SK-N-SH (cell line): ENCODE measurements at regions not wholly inside any gene's neighbourhood (a gene's known extent, or its start where the extent isn't known, plus 50 kb on each side); places are given as distances from the start of the nearest gene placed in this dataset.

Experiments
- CTCF ChIA-PET: fragments of 300-600, 350-600 bp; formaldehyde crosslinking; extraction: SDS; loops from one replicate; lab custom pipeline; 2021; lab: Yijun Ruan, JAX
- POLR2A ChIA-PET: fragments of 350-600 bp; sonication (Branson Sonifier 250); formaldehyde crosslinking; extraction: SDS; loops from one replicate; lab custom pipeline; 2020; ENCODE audit warnings: antibody characterized with exemption, inconsistent platforms; lab: Yijun Ruan, JAX
- DNase-seq: peaks from one replicate; pipeline ENCODE4 v3.0.0; 2012
- H2AFZ ChIP-seq: fragments of 200-600 bp; sonication (generic); 2 replicates; pipeline ENCODE4 v1.8.1; 2016; ENCODE audit warnings: antibody characterized with exemption, mild to moderate bottlenecking, low read depth
- H3F3A ChIP-seq: fragments of 200-600 bp; sonication (generic); replicated peaks from 2 replicates; pipeline ENCODE3; 2016; ENCODE audit warnings: antibody characterized with exemption, mild to moderate bottlenecking; ENCODE audit not compliant: insufficient read depth
- H3K27ac ChIP-seq, 2 experiments: fragments of 200-500 bp in 1 of 2; fragments of 200-600 bp in 1 of 2; sonication (Bioruptor generic) in 1 of 2; sonication (generic), shearing (Covaris generic) in 1 of 2; 2 replicates each; pipeline versions ENCODE4 v1.5.1 to v1.6.1; 2014 to 2016; ENCODE audit warnings: low read depth in 2 of 2, inconsistent platforms in 1 of 2, low read length in 1 of 2, mild to moderate bottlenecking in 1 of 2, mixed read lengths in 1 of 2
- H3K27me3 ChIP-seq: fragments of 200-600 bp; sonication (generic), shearing (Covaris generic); 2 replicates; pipeline ENCODE4 v1.6.1; 2016; ENCODE audit warnings: mixed run types; ENCODE audit not compliant: insufficient read depth
- H3K36me3 ChIP-seq, 2 experiments: fragments of 200-500 bp in 1 of 2; fragments of 200-600 bp in 1 of 2; sonication (Bioruptor generic) in 1 of 2; sonication (generic) in 1 of 2; replicated peaks in 1 of 2; 2 replicates each; pipeline versions ENCODE3 to v1.5.1; 2014 to 2016; ENCODE audit warnings: low read length in 1 of 2, mild to moderate bottlenecking in 1 of 2; ENCODE audit not compliant: insufficient read depth in 2 of 2, control insufficient read depth in 1 of 2
- H3K4me1 ChIP-seq, 2 experiments: fragments of 200-500 bp in 1 of 2; fragments of 200-600 bp in 1 of 2; sonication (Bioruptor generic) in 1 of 2; sonication (generic), shearing (Covaris generic) in 1 of 2; 2 replicates each; pipeline versions ENCODE4 v1.5.1 to v1.6.1; 2014 to 2016; ENCODE audit warnings: low read depth in 1 of 2, low read length in 1 of 2, mixed run types in 1 of 2; ENCODE audit not compliant: insufficient read depth in 2 of 2, control insufficient read depth in 1 of 2
- H3K4me2 ChIP-seq: fragments of 200-600 bp; sonication (generic), shearing (Covaris generic); 2 replicates; pipeline ENCODE4 v1.6.1; 2017; ENCODE audit warnings: mixed run types
- H3K4me3 ChIP-seq, 2 experiments: fragments of 200-500 bp in 1 of 2; fragments of 200-600 bp in 1 of 2; sonication (Bioruptor generic) in 1 of 2; sonication (generic), shearing (Covaris generic) in 1 of 2; 2 replicates each; pipeline versions ENCODE4 v1.5.1 to v1.8.1; 2014 to 2016; ENCODE audit warnings: low read depth in 2 of 2, inconsistent platforms in 1 of 2, low read length in 1 of 2, mild to moderate bottlenecking in 1 of 2, mixed read lengths in 1 of 2, moderate library complexity in 1 of 2
- H3K79me2 ChIP-seq: fragments of 200-600 bp; sonication (generic); 2 replicates; pipeline ENCODE4 v1.8.1; 2017; ENCODE audit warnings: mild to moderate bottlenecking; ENCODE audit not compliant: insufficient read depth
- H3K9ac ChIP-seq: fragments of 200-600 bp; sonication (generic); 2 replicates; pipeline ENCODE4 v1.6.1; 2017; ENCODE audit warnings: mixed run types
- H3K9me2 ChIP-seq: fragments of 200-600 bp; sonication (generic); 2 replicates; pipeline ENCODE4 v1.6.1; 2017; ENCODE audit warnings: mixed run types
- H3K9me3 ChIP-seq: fragments of 200-600 bp; sonication (generic); 2 replicates; pipeline ENCODE4 v1.6.1; 2017; ENCODE audit warnings: mixed run types, mild to moderate bottlenecking, moderate library complexity
- H4K20me1 ChIP-seq: fragments of 200-600 bp; sonication (generic); 2 replicates; pipeline ENCODE4 v1.6.1; 2017; ENCODE audit warnings: mild to moderate bottlenecking, mixed run types; ENCODE audit not compliant: insufficient read depth
- EZH2phosphoT487 ChIP-seq: fragments of 200-600 bp; sonication (generic); IDR thresholded peaks from 2 replicates; pipeline ENCODE4 v1.6.1; 2017; ENCODE audit warnings: low read depth, mixed run types, mild to moderate bottlenecking, antibody characterized with exemption, moderate library complexity, borderline replicate concordance
- FOXJ3 ChIP-seq: sonication (generic); formaldehyde crosslinking; IDR thresholded peaks from 2 replicates; pipeline ENCODE4 v1.5.1; 2020; ENCODE audit warnings: mild to moderate bottlenecking, missing genetic modification reagents
- FOXM1 ChIP-seq: IDR thresholded peaks from 2 replicates; pipeline ENCODE4 v1.4.0; 2012; ENCODE audit warnings: low read depth, mild to moderate bottlenecking
- GABPA ChIP-seq: IDR thresholded peaks from 2 replicates; pipeline ENCODE4 v1.4.0; 2012; ENCODE audit warnings: low read depth, mild to moderate bottlenecking
- GATA2 ChIP-seq: sonication (generic); formaldehyde crosslinking; IDR thresholded peaks from 2 replicates; pipeline ENCODE4 v1.5.0; 2020; ENCODE audit warnings: mild to moderate bottlenecking, missing genetic modification reagents
- JUND ChIP-seq: IDR thresholded peaks from 2 replicates; pipeline ENCODE4 v1.4.0; 2012
- MEF2A ChIP-seq: IDR thresholded peaks from 2 replicates; pipeline ENCODE4 v1.4.0; 2012; ENCODE audit warnings: low read depth, borderline replicate concordance
- NFIC ChIP-seq: IDR thresholded peaks from 2 replicates; pipeline ENCODE4 v1.4.0; 2012; ENCODE audit warnings: borderline replicate concordance
- POLR2AphosphoS5 ChIP-seq: IDR thresholded peaks from 2 replicates; pipeline ENCODE4 v1.6.1; 2012; ENCODE audit warnings: low read depth, low read length
- RFX5 ChIP-seq: IDR thresholded peaks from 2 replicates; pipeline ENCODE4 v1.6.1; 2012; ENCODE audit warnings: mild to moderate bottlenecking, improper control_type of control experiment, low read length
- TAF1 ChIP-seq: IDR thresholded peaks from 2 replicates; pipeline ENCODE4 v1.6.1; 2012; ENCODE audit warnings: low read depth, mild to moderate bottlenecking, low read length, moderate library complexity, borderline replicate concordance
- TCF12 ChIP-seq: IDR thresholded peaks from 2 replicates; pipeline ENCODE4 v1.4.0; 2012
- YY1 ChIP-seq: IDR thresholded peaks from 2 replicates; pipeline ENCODE4 v1.4.0; 2012; ENCODE audit warnings: low read depth, mild to moderate bottlenecking
- ZBTB33 ChIP-seq: IDR thresholded peaks from 2 replicates; pipeline ENCODE4 v1.4.0; 2012; ENCODE audit warnings: low read depth, borderline replicate concordance
- WGBS: methylation state at CpG from one replicate; pipeline ENCODE4 v1.1.6; 2017; ENCODE audit warnings: low lambda C conversion rate; 5-methylcytosine and 5-hydroxymethylcytosine counted together
- TF ChIP-seq, protein P1 (sequence below): fragments of 150-350 bp; IDR thresholded peaks from 2 replicates; pipeline ENCODE4 v1.6.1; 2016; ENCODE audit warnings: mild to moderate bottlenecking, low read depth, low read length
- TF ChIP-seq, protein P2 (sequence below): IDR thresholded peaks from 2 replicates; pipeline ENCODE4 v1.4.0; 2012; ENCODE audit warnings: low read depth, borderline replicate concordance
- TF ChIP-seq, protein P3 (sequence below): IDR thresholded peaks from 2 replicates; pipeline ENCODE4; 2012

DNA sequence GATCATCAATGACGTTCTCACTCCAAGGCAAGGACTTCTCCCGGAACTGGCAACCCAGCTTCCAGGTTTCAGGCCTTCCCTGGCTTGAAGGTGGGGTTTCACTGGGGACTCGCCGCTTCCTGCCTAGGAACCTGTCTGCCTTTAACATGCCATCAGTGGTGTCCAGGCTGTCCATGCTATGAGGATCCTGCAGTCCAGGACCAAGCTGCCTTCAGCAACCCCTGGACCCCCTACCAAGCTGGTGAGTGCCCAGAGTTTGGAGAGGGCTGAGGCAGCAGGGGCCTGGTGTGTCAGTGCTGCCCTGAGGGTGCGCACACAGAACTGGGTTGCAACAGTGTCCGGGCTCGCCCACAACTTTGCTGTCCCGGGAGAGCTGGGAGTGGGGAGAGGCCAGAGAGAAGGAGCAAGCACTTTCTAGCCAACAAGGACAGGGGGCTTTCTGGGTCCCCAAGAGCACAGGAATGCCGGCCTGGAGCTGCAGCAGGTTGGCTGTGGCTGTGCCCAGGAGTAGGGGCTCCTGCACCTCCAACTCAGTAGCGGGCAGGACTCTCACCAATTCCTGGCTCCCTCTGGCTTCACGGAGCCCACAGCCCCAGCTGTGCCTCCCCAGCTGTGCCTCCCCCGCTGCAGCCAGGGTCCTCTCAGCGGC, 1563.2 kb upstream of the MIR17HG start:
- Histone ChIP-seq H3K79me2 (no peaks in the 10 kb centered on the region), H3K36me3 (no peaks in the 10 kb centered on the region), H3K4me1 (no peaks in the 10 kb centered on the region), H3K27me3 (no peaks in the 10 kb centered on the region), H4K20me1 (no peaks in the 10 kb centered on the region), H3F3A (no peaks in the 10 kb centered on the region), H3K9me3 (no peaks in the 10 kb centered on the region), H3K9ac (no peak overlapping the region), H3K27ac (no peak overlapping the region), H3K9me2 (no peaks in the 10 kb centered on the region), H3K4me3 (no peak overlapping the region), H3K4me2 (no peak overlapping the region)
- CTCF ChIA-PET: no interaction called here
- DNase-seq: no peak
- POLR2A ChIA-PET: no interaction called here
- 63% methylated on average over 4 of the region's 13 CpGs for WGBS
- TF ChIP-seq, protein P1, sequence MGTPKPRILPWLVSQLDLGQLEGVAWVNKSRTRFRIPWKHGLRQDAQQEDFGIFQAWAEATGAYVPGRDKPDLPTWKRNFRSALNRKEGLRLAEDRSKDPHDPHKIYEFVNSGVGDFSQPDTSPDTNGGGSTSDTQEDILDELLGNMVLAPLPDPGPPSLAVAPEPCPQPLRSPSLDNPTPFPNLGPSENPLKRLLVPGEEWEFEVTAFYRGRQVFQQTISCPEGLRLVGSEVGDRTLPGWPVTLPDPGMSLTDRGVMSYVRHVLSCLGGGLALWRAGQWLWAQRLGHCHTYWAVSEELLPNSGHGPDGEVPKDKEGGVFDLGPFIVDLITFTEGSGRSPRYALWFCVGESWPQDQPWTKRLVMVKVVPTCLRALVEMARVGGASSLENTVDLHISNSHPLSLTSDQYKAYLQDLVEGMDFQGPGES: no peak
- TF ChIP-seq TAF1 (no peak), TCF12 (no peak), YY1 (no peak), FOXJ3 (CRISPR knock-in tag) (no peak)
- TF ChIP-seq, protein P2, sequence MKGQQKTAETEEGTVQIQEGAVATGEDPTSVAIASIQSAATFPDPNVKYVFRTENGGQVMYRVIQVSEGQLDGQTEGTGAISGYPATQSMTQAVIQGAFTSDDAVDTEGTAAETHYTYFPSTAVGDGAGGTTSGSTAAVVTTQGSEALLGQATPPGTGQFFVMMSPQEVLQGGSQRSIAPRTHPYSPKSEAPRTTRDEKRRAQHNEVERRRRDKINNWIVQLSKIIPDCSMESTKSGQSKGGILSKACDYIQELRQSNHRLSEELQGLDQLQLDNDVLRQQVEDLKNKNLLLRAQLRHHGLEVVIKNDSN: no peak
- TF ChIP-seq, all 33 proteins: peak for 0
- no peak overlapping the region for H2AFZ ChIP-seq

GRCh38 chr13:89786531-89786930, 1561.0 kb upstream of the MIR17HG start:
- Histone ChIP-seq H3K27ac (no peak overlapping the region), H3K9me3 (no peaks in the 10 kb centered on the region), H3K9ac (no peak overlapping the region), H3F3A (no peaks in the 10 kb centered on the region), H3K4me2 (no peak overlapping the region), H2AFZ (no peak overlapping the region), H3K9me2 (no peaks in the 10 kb centered on the region), H3K4me1 (no peaks in the 10 kb centered on the region), H3K79me2 (no peaks in the 10 kb centered on the region), H4K20me1 (no peaks in the 10 kb centered on the region), H3K4me3 (no peak overlapping the region), H3K36me3 (no peaks in the 10 kb centered on the region), H3K27me3 (no peaks in the 10 kb centered on the region)
- TF ChIP-seq GABPA: no peak
- no peak for TF ChIP-seq NFIC
- no peak for TF ChIP-seq FOXM1
- TF ChIP-seq TAF1: no peak
- DNase-seq: no peak
- CTCF ChIA-PET: interaction anchor here (0.7 to 1.8 kb wide), 2 partner anchors 10 to 600 kb away, joined by 3 to 6 read pairs; no protein-coding TSS in a partner anchor
- 59% methylated on average over 1 of the region's 1 CpG for WGBS
- POLR2A ChIA-PET: no interaction called here

- no peak overlapping the region for H3K4me2 ChIP-seq
- H3K9me2 ChIP-seq: no peaks in the 10 kb centered on the region
- no peaks in the 10 kb centered on the region for H3K36me3 ChIP-seq
- H3K27ac ChIP-seq: no peak overlapping the region
- H3K9me3 ChIP-seq: no peaks in the 10 kb centered on the region; the same call in 1 of the 2 replicates
- CTCF ChIA-PET: interaction anchor here (1.0 kb wide), 1 partner anchor 16 kb away, joined by 4 read pairs; no protein-coding TSS in a partner anchor
- H3K27me3 ChIP-seq: no peaks in the 10 kb centered on the region
- POLR2A ChIA-PET: no interaction called here
- DNase-seq: no peak
- no peaks in the 10 kb centered on the region for H4K20me1 ChIP-seq
- H3K4me1 ChIP-seq: no peaks in the 10 kb centered on the region
- H3K79me2 ChIP-seq: no peaks in the 10 kb centered on the region
- no peak overlapping the region for H3K4me3 ChIP-seq
- H3K9ac ChIP-seq: no peak overlapping the region
- H3F3A ChIP-seq: no peaks in the 10 kb centered on the region
- H2AFZ ChIP-seq: no peak overlapping the region
- TF ChIP-seq EZH2phosphoT487 (no peak), RFX5 (no peak), MEF2A (no peak), JUND (no peak), ZBTB33 (no peak), GATA2 (CRISPR knock-in tag) (no peak), POLR2AphosphoS5 (no peak)
- TF ChIP-seq, protein P3, sequence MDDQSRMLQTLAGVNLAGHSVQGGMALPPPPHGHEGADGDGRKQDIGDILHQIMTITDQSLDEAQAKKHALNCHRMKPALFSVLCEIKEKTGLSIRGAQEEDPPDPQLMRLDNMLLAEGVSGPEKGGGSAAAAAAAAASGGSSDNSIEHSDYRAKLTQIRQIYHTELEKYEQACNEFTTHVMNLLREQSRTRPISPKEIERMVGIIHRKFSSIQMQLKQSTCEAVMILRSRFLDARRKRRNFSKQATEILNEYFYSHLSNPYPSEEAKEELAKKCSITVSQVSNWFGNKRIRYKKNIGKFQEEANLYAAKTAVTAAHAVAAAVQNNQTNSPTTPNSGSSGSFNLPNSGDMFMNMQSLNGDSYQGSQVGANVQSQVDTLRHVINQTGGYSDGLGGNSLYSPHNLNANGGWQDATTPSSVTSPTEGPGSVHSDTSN: no peak
These were observed 1556.8 kb upstream of the MIR17HG start for GRCh38 chr13:89790696-89791095.
